HUES6 (cell line): ENCODE measurements at regions not wholly inside any gene's neighbourhood (a gene's known extent, or its start where the extent isn't known, plus 50 kb on each side); places are given as distances from the start of the nearest gene placed in this dataset.

Experiments
- H3K27ac ChIP-seq: 2 replicates; pipeline ENCODE4 v1.7.0; 2013; ENCODE audit warnings: low read depth, mild to moderate bottlenecking, low read length, inconsistent platforms
- H3K27me3 ChIP-seq: 2 replicates; pipeline ENCODE4 v1.6.1; 2013; ENCODE audit warnings: low read length; ENCODE audit not compliant: control insufficient read depth, insufficient read depth
- H3K36me3 ChIP-seq: 2 replicates; pipeline ENCODE4 v1.6.1; 2013; ENCODE audit warnings: low read length; ENCODE audit not compliant: control insufficient read depth, insufficient read depth
- H3K4me1 ChIP-seq: 2 replicates; pipeline ENCODE4 v1.6.1; 2013; ENCODE audit warnings: low read length; ENCODE audit not compliant: control insufficient read depth, insufficient read depth
- H3K4me3 ChIP-seq: 2 replicates; pipeline ENCODE4 v1.5.1; 2013; ENCODE audit warnings: low read depth, low read length
- H3K9ac ChIP-seq: one replicate; pipeline ENCODE4 v1.6.1; 2013; ENCODE audit warnings: mild to moderate bottlenecking, low read length
- H3K9me3 ChIP-seq: 2 replicates; pipeline ENCODE4 v1.6.1; 2013; ENCODE audit warnings: low read depth, low read length; ENCODE audit not compliant: control insufficient read depth, insufficient read depth

DNA sequence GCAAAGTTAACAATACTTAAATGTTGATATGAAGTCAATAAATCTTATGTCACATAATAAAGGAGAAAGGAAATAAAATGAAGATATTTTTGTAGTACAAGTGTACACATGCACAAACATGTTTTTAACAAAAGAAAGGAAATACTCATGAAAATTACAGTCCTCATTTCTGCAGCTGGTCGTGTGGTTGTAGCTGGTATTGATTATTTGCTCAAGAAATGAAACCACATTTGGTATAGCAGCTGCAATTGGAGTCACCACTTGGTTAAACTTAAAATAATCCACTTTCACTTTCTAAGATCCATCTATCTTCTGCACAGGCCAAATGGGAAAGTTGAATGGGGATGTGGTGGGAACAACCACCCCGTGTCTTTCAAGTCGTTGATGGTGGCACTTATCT lies 580.5 kb upstream of the NRXN1 start:
- Histone ChIP-seq H3K36me3 (no peaks in the 10 kb centered on the region), H3K9me3 (peaks cover 46% of the 10 kb centered on the region), H3K9ac (no peak overlapping the region), H3K4me3 (no peak overlapping the region), H3K27ac (no peak overlapping the region), H3K4me1 (no peaks in the 10 kb centered on the region), H3K27me3 (no peaks in the 10 kb centered on the region)

DNA sequence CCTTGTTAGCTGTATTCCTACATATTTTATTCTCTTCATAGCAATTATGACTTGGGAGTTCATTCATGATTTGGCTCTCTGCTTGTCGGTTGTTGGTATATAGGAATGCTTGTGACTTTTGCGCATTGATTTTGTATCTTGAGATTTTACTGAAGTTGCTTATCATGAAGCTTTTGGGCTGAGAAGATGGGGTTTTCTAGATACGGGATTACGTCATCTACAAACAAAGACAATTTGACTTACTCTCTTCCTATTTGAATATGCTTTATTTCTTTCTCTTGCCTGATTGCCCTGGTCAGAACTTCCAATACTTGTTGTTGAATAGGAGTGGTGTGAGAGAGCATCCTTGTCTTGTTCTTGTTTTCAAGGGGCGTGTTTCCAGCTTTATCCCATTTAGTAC lies 569.8 kb upstream of the NRXN1 start:
- no peak overlapping the region for H3K9ac ChIP-seq
- H3K27me3 ChIP-seq = no peaks in the 10 kb centered on the region
- peaks cover 7% of the 10 kb centered on the region; the same call in 1 of the 2 replicates for H3K9me3 ChIP-seq
- H3K36me3 ChIP-seq = no peaks in the 10 kb centered on the region
- H3K4me3 ChIP-seq = no peak overlapping the region
- H3K4me1 ChIP-seq = peaks cover 6% of the 10 kb centered on the region
- H3K27ac ChIP-seq = no peak overlapping the region

DNA sequence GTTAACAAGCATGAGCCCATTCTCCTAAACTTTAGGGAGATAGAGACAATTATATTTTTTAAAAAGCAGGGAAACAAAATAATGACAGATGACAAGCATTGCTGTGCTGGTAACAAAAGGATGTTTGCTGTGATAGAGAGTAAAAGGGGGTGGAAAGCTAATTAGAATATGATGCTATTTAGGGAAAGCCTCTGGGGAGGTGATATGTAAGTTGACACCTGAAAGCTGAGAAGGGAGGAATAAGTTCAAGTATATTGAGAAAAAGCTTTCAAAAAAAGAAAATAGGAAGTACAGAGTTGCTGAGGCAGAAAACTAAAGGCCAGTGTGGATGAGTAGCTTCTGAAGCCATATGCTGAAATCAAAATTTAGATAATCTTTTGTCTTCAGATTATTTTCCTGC lies 565.2 kb upstream of the NRXN1 start:
- H3K36me3 ChIP-seq = no peaks in the 10 kb centered on the region

DNA sequence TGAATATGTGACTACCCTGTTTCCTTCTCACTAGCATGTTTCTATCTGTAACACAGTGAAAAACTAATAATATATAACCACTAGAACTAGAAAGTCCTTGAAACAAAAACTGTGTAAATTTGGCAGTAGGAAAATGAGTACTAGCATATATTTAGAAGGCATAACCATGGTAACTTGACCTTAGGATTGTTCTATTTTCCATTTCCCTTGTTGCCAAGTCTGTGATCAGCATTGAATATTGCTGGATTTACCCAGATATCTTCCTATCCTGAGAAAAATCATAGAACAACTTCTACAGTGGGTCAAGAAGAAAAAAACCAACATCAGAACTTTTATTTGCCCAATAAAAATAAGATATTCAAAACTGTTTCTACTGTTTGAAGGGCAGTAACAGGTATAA lies 563.9 kb upstream of the NRXN1 start:
- Histone ChIP-seq H3K27me3 (no peaks in the 10 kb centered on the region), H3K4me3 (no peak overlapping the region), H3K9me3 (peaks cover 7% of the 10 kb centered on the region; the same call in 1 of the 2 replicates), H3K36me3 (no peaks in the 10 kb centered on the region), H3K4me1 (peaks cover 6% of the 10 kb centered on the region), H3K9ac (no peak overlapping the region), H3K27ac (no peak overlapping the region)

More for the DNA sequence above, 565.2 kb upstream of the NRXN1 start:
- no peaks in the 10 kb centered on the region for H3K27me3 ChIP-seq
- H3K27ac ChIP-seq = no peak overlapping the region
- no peak overlapping the region for H3K9ac ChIP-seq
- H3K9me3 ChIP-seq = peaks cover 7% of the 10 kb centered on the region; the same call in 1 of the 2 replicates
- no peak overlapping the region for H3K4me3 ChIP-seq
- peaks cover 6% of the 10 kb centered on the region for H3K4me1 ChIP-seq

DNA sequence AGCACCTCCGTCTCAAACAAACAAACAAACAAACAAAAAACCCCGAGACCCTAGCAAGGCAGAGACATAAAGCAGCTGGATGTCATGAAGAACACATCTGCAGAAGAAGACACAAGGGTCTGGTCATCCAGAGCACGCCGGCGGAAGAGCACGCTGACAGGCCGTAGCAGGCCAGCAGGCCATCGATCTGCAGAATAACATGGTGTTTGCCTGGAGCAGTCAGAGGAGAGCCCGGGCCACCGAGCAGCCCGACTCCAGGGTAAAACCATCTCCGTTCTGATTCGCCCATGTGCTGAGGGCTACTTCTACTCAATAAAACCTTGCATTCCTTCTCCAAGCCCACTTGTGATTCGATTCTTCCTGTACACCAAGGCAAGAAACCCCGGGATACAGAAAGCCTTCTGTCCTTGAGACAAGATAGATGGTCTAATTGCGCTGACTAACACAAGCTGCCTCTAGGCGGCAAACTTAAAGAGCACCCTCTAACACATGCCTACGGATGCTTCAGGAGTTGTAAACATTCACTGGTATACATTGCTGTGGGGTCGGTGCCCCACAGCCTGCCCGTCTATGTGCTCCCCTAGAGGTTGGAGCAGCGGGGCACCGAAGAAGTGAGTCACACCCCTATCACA lies 549.8 kb upstream of the NRXN1 start:
- Histone ChIP-seq H3K9me3 (no peaks in the 10 kb centered on the region), H3K27ac (no peak overlapping the region), H3K4me1 (no peaks in the 10 kb centered on the region), H3K36me3 (no peaks in the 10 kb centered on the region), H3K9ac (no peak overlapping the region), H3K4me3 (no peak overlapping the region), H3K27me3 (no peaks in the 10 kb centered on the region)

DNA sequence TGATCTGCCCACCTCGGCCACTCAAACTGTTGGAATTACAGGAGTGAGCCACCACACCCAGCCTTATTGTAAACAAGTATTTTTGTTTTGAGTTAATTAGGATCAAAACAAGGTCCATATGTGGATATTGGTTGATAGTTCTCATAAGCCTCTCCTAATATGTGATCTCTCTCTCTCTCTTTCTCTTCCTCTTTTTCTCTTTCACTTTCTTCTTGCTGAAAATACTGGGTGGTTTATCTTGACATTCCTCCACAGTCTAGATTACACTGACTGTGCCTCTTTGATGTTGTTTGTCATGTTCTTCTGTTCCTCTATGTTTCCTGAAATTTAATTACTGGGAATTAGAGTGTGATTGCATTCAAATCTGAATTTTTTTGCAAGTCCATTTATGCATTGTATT lies 547.5 kb upstream of the NRXN1 start:
- H3K27me3 ChIP-seq = no peaks in the 10 kb centered on the region
- no peaks in the 10 kb centered on the region for H3K4me1 ChIP-seq
- H3K27ac ChIP-seq = no peak overlapping the region
- H3K36me3 ChIP-seq = no peaks in the 10 kb centered on the region
- no peaks in the 10 kb centered on the region for H3K9me3 ChIP-seq
- no peak overlapping the region for H3K4me3 ChIP-seq
- no peak overlapping the region for H3K9ac ChIP-seq

DNA sequence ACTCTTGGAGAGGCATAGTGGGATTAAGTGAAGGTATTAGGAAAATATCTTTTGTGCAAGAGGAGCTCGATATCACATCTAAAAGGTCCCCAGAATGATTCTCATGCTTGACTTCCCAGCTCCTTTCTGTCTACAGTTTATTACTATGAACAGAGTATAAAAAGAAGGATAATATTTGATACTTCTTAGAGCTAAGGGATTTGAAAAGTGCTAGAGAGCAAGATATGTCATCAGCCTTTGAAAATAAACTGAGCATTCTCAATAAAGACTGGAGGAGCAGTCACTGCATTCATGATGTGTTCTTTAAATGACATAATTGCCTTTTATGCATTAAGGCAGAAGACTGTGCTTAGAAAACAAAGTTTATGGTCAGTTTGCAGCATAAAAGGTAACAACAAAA lies 543.2 kb upstream of the NRXN1 start:
- Histone ChIP-seq H3K4me3 (no peak overlapping the region), H3K36me3 (no peaks in the 10 kb centered on the region), H3K27ac (no peak overlapping the region), H3K27me3 (no peaks in the 10 kb centered on the region), H3K9me3 (no peaks in the 10 kb centered on the region), H3K9ac (no peak overlapping the region), H3K4me1 (no peaks in the 10 kb centered on the region)

DNA sequence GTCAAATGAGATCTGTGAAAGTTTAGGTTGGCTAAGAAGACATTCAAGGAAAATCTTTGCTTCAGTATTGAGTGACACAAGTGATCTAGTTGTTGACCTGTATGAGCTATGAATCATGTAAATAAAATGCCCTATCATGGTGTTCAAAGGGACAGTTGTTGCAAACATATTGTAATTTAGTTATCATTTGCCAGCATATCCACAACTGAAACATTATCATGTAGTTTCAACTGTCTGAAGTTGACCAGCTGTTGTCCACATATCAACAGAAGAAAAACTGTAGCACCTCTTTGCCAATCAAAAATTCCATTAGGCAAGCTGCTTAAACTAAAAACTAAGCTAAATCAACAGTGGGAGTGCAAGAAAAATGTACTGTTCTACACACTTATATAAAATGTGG lies 527.1 kb upstream of the NRXN1 start:
- H3K4me3 ChIP-seq = no peak overlapping the region
- no peaks in the 10 kb centered on the region for H3K9me3 ChIP-seq
- no peaks in the 10 kb centered on the region for H3K4me1 ChIP-seq
- no peak overlapping the region for H3K27ac ChIP-seq
- H3K27me3 ChIP-seq = no peaks in the 10 kb centered on the region
- H3K9ac ChIP-seq = no peak overlapping the region
- H3K36me3 ChIP-seq = no peaks in the 10 kb centered on the region

DNA sequence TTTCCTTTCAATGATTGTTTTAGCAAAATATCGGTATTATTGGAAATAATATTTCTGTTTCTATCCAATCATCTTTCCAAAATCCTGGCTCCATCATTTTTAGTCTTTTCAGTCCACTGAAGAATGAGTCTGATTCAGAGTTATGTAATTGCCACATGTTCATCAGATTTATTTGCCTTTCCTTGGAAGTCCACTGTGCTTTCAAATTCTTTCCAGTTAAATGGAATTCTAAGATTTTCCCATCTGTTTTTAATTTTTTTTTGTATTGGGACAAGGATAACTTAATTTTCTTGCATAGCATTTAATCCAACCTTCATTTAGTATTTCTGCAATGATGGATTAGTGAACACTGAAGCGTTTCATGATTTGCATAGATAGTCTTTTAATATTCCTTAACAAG lies 521.5 kb upstream of the NRXN1 start:
- no peak overlapping the region for H3K4me3 ChIP-seq
- no peaks in the 10 kb centered on the region for H3K27me3 ChIP-seq
- no peak overlapping the region for H3K27ac ChIP-seq
- H3K9ac ChIP-seq = no peak overlapping the region
- H3K36me3 ChIP-seq = no peaks in the 10 kb centered on the region
- no peaks in the 10 kb centered on the region for H3K4me1 ChIP-seq
- no peaks in the 10 kb centered on the region for H3K9me3 ChIP-seq

DNA sequence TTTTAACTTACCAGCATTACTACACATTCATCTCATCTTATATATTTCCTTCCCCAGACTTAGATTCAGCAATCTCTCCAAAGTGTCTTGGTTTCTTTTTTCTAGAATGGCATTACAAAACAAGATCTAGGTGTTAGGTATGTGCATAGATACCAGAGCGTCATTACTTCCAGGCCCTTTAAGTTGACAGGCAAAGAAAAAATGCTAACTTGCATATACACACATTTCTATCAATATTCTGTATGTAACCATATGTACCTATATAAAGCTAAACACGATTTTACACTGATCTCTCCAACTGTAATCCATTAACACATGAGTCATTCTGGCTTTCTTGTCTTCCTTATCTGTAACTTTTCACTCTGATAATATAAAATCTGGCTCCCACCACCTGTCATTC lies 503.8 kb upstream of the NRXN1 start:
- H3K9me3 ChIP-seq = no peaks in the 10 kb centered on the region
- H3K4me3 ChIP-seq = no peak overlapping the region
- H3K36me3 ChIP-seq = no peaks in the 10 kb centered on the region
- H3K4me1 ChIP-seq = no peaks in the 10 kb centered on the region
- H3K27me3 ChIP-seq = no peaks in the 10 kb centered on the region
- H3K9ac ChIP-seq = no peak overlapping the region
- H3K27ac ChIP-seq = no peak overlapping the region

DNA sequence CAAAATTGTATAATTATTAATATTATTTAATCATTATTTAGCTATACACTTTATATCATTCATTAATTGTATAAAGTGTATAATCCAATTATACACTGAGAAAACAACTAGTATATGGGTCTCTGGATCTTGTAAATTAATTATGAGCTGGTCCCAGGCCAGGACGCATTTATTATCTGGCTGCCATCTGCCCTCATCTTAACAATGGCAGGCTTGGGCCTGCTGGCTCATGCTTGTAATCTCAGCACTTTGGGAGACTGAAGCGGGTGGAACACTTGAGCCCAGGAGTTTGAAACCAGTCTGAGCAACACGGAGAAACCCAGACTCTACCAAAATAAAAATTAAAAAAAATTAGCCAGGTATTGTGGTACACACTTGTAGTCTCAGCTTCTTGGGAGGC lies 502.2 kb upstream of the NRXN1 start:
- Histone ChIP-seq H3K27ac (no peak overlapping the region), H3K4me3 (no peak overlapping the region)

DNA sequence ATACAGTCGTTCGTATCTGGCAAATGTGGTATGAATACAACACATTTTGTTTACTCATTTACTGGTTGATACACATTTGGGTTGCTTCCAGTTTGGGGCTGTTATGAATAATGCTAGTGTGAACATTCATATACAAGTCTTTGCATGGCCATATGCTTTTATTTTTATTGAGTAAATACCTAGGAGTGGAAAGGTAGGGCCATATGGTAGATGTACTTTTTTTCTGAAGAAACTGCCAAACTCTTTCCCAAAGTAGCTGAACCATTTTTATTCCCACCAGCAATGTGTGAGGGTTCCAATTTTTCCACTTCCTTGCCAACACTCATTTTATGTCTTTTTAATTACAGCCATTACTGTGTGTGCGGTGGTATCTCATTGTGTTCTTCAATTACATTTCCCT lies 496.2 kb upstream of the NRXN1 start:
- Histone ChIP-seq H3K36me3 (no peaks in the 10 kb centered on the region), H3K27ac (no peak overlapping the region), H3K27me3 (no peaks in the 10 kb centered on the region), H3K9me3 (no peaks in the 10 kb centered on the region), H3K4me3 (no peak overlapping the region), H3K9ac (no peak overlapping the region), H3K4me1 (no peaks in the 10 kb centered on the region)

More for the DNA sequence above, 502.2 kb upstream of the NRXN1 start:
- no peaks in the 10 kb centered on the region for H3K36me3 ChIP-seq
- no peaks in the 10 kb centered on the region for H3K27me3 ChIP-seq
- no peak overlapping the region for H3K9ac ChIP-seq
- H3K9me3 ChIP-seq = no peaks in the 10 kb centered on the region
- no peaks in the 10 kb centered on the region for H3K4me1 ChIP-seq
